HK-2 (cell line): ENCODE measurements at regions not wholly inside any gene's neighbourhood (a gene's known extent, or its start where the extent isn't known, plus 50 kb on each side); places are given as distances from the start of the nearest gene placed in this dataset.

Source experiments
- DNase-seq: peaks from one replicate; pipeline ENCODE4 v3.0.0-alpha.2; 2018; ENCODE audit not compliant: unreplicated experiment

GRCh38 chr18:56278421-56279003 lies 359.9 kb downstream of the TXNL1 start:
- no peak for DNase-seq

DNA sequence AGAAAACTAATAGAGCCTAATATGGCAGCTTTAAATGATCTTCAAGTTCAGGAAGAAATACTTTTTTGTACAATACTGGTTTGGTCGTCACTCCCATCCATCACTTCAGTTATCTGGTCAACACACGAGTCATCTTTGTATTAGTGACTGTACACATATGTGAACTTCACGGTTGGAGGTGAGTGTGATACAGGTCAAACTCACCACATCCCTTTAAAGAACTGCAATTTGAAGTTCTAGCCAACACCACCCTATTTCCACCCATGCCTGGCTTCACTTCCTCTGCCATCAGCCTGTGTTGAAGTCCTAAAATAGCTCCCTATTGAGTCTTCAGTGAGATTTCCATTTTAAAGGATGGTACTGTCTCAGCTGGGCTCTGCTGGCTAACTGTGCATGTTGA lies 361.9 kb downstream of the TXNL1 start:
- no peak for DNase-seq

DNA sequence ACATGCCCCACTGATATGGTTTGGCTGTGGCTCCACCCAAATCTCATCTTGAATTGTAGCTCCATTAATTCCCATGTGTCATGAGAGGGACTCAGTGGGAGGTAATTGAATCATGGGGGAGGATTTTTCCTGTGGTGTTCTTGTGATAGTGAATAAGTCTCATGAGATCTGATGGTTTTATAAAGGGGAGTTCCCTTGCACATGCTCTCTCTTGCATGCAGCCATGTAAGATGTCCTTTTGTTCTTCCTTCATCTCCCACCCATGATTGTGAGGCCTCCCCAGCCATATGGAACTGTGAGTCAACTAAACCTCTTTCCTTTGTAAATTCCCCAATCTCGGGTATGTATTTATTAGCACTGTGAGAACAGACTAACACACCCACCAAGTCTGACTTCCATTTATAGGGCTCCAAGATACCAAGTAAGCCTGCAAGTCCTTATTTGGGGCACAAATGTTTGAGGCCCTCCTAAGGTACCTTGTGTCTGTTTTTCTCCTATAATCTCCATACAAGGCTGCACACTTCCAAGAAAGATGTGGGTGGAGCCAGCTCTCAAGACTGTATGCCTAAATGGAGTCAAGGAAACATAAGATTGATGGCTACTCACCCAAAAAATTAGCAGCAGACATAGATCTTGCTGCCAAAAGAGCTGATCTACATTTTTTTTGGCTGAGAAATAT lies 364.7 kb downstream of the TXNL1 start:
- no peak for DNase-seq

DNA sequence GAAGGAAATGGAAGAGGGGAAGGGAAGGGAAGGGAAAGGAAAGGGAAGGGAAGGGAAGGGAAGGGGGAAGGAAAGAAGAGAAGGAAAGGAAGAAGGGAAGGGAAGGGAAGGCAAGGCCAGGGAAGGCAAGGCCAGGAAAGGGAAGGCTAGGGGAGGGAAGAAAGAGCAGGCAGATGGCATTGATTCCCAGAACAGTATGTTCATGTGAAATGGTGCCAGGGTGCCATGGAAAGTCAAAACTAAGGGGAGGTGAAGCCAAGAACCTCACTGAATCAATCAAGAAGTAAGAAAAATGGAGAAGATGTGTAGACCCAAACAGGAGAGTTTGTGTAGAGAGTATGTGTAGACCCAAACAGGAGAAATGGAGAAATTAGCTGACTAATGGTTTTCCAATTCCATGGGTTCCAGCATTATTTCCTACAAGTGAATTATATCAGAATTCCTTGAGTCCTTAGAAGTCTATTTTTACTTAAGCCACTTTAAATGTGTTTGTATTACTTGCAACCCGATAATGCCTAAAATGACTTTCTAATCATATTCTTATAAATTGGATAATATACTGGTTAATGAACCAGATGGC lies 367.6 kb downstream of the TXNL1 start:
- DNase-seq = no peak

DNA sequence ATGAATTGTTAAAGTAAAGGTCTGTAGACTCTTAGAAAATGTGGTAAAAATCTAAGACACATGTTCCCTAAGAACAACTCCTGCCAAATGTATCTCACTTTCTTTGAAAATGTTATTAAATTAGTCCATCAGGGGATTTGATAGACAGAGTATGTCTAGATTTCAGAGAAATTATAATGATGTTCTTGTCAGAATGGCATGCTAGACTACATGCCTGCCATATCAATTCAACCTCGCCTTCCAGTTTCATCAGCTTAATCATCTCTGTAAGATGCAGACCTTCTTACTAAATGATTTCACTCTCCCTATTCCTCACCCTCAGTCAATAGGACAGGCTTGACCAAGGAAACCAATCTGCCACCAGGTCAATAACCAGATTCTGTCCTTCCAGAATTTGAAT lies 368.4 kb downstream of the TXNL1 start:
- no peak for DNase-seq

DNA sequence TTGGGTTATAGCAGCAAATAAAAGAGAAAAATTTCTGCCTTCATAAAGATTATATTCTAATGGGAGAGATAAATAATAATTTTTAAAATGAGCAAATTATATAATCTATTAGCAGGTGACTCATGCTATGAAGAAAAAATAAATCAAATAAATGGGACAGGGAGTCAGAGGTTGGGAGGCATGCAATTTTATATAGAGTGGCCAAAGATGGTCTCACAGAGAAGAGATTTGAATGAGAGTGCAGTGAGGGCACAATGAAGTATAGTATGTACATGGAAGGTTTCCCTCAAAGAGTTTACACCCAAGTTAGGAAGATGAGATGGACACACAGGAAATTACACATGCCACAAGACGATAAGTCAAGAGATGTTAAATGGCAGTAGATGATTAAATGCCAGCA lies 369.4 kb downstream of the TXNL1 start:
- no peak for DNase-seq

DNA sequence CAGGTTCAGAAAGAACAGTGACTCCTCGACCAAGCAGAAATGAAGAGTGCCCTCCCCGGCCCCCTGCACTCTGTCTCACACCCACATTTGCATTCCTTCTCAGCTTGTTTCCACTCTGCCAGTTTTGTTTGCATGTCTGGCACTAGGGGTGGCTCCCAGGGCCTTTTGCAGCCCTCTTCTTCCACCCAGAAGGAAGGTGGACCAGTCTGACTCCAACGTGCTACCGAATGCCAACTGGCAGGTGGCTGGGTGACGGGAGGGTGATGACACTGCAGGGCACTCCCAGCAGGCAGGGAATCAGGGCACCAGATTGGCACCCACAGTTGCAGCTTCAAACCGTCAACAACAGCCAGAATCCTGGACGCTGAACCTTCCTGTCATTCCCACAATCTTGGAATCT lies 371.1 kb downstream of the TXNL1 start:
- DNase-seq = no peak

DNA sequence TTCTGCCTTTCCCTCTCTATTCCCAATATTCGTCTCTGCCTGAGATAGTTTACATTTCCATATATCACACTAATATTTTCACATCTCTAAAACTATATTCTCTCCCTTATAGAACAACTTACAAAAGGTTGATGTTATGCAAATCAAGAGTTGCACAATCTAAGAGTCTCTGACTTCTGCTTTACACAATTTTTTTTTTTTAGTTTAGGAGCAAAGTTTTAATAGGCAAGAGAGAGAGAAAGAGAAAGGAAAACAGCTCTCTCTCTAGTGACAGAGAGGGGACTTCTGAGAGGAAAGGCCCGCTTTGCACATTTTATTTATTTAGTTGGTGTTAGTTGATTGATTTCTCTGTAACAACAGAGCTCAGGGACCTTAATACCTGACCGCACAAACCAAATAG lies 380.2 kb downstream of the TXNL1 start:
- DNase-seq = no peak

- DNase-seq = no peak
Observed at GRCh38 chr18:56257205-56257604, 381.2 kb downstream of the TXNL1 start.

- DNase-seq = no peak
Observed at GRCh38 chr18:56256659-56257058, 381.7 kb downstream of the TXNL1 start.

GRCh38 chr18:56255381-56255780 lies 383.0 kb downstream of the TXNL1 start:
- DNase-seq = no peak

DNA sequence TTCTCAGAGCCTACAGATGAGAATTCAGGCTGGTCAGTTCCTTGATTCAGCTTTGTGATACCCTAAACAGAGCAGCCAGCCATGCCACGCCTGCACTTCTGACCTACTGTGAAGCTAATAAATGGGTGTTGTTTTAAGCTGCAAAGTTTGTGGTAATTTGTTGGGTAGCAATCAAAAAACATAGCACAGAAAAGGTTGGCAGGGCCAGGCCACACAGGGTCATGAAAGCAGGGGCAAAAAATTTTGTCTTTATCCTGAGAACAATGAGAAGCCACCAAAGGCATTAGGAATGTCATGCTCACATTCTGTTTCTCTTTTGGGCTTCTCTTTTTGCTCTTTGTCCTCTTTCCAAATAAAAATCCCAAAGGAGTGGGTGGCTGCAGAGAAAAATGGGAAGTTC lies 385.9 kb downstream of the TXNL1 start:
- DNase-seq = no peak

DNA sequence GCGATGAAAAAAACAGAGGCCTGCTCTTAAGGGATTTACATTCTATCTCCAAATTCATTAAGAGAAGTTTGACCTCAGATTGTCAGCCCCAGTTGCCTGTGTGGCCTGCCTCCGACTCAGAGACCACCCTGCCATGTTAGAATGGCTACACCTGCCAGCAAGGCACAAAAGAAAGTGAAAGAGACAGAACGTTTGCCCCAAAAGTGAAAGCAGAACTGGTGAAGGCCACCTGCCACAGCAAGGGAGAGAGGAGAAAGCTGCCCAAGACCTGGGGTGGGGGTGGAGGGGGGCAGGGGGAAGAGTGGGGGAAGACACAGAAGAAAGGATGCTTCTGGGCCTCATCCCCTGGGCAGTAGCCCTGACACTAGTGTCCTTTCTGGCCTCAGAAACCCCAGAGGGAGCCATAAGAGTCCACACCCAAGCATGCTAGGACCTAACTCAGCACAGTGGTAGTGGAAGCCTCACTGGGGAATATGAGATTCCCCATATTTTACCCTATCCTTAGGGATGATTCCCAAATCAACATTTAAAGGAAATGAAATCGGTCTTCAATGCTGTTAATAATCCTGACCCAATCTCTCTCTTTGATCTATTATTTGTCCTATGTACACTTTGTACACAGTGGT lies 389.7 kb downstream of the TXNL1 start:
- no peak for DNase-seq

DNA sequence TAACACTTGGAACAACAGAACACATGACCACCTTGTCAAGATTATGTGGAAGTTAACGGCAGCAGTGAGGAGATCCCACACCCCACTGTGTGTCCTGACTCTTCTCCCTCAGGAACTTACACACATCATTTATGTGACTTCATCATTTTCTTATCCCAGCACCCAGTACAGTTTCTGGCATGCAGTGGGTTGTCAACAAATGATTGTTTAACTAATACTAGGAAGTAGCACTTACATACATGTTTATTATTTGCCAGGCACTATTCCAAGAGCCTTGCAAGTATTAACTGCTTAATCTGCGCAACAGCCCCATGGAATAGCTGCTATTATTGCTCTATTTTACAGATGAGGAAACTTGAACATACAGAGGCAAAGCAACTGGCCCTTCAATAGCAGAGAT lies 391.5 kb downstream of the TXNL1 start:
- no peak for DNase-seq

GRCh38 chr18:56245866-56246580 lies 392.4 kb downstream of the TXNL1 start:
- DNase-seq = no peak

GRCh38 chr18:56240405-56240804 lies 398.0 kb downstream of the TXNL1 start:
- DNase-seq = no peak

- DNase-seq = no peak
Observed at GRCh38 chr18:56238576-56238975, 399.8 kb downstream of the TXNL1 start.

DNA sequence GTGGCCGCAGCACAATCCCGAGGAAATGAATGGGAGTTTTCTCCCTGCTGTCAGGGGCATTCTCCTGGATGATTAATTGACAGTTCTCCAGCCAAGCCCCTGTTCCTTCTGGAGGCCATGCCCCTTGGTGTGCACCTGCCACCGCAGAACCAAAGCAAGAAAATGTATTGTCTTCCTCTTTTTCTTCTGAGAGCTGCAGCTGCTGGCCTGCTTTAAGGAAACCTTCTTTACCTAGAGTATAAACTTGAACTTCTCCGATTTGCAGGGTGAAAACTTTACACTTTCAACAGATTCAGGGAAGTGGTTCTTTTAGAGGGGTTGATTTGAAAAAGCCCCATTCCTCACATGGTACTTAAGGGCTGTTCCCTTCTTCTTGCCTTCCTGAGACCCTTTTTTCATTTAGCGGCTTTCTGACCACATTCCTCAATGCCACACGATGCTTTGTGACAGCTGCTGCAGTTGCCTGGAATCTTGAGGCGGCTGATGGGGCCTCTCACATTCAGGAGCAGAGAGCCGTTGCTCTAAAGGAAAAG lies 402.8 kb downstream of the TXNL1 start:
- DNase-seq = no peak

GRCh38 chr18:56235071-56235470 lies 403.3 kb downstream of the TXNL1 start:
- no peak for DNase-seq

DNA sequence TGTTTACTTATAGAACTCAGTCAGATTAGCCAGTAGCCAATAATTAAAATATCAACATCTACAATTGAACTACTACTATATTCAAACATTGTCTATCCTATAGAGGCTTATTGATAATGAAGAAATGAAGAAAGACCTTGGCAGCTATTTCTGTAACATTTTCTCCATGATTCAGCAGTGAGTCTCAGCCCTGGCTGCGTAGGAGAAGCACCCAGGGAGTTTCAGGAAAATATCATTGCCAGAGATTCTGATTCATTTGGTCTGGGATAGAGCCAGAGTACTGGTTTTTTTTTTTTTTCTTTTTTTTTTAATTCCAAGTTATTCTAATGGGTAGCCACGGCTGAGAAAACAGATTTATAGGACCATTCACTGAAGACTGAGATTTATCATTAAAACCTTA lies 404.8 kb downstream of the TXNL1 start:
- no peak for DNase-seq

GRCh38 chr18:56226025-56226424 lies 412.4 kb downstream of the TXNL1 start:
- no peak for DNase-seq
